ENCODE measurements at regions not wholly inside any gene's neighbourhood (a gene's known extent, or its start where the extent isn't known, plus 50 kb on each side); places are given as distances from the start of the nearest gene placed in this dataset.
"Not testable (repeated sequence)": the region's sequence is repeated elsewhere in the genome, so short reads cannot be mapped to it uniquely, and the experiment has no call there.

DNA sequence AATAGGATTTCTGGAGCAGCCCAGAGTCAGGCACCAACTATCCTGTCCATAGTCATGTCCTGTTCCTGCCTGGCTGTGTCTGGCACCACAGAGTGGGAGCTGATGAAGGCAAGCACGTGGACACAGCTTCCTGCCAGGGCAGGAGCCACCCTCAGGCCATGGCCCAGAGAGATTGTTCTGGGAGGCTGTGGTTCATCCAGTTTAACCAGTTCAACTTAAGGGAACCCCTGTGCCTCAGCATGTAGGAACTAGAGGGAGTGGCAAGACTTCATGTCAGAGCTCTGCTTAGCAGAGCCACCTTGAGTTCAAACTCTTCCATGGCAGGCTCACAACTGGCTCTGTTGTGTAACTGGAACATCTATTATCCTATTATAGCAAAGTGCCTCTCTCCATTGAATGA lies 73.2 kb upstream of the NCKAP5 start:
- no peak for DNase-seq (ENCODE audit: extremely low read depth, low read depth)
- no peak overlapping the region for H3K4me3 ChIP-seq (replicated peaks; ENCODE audit: low read depth, low read length)
- TF ChIP-seq, protein P1, sequence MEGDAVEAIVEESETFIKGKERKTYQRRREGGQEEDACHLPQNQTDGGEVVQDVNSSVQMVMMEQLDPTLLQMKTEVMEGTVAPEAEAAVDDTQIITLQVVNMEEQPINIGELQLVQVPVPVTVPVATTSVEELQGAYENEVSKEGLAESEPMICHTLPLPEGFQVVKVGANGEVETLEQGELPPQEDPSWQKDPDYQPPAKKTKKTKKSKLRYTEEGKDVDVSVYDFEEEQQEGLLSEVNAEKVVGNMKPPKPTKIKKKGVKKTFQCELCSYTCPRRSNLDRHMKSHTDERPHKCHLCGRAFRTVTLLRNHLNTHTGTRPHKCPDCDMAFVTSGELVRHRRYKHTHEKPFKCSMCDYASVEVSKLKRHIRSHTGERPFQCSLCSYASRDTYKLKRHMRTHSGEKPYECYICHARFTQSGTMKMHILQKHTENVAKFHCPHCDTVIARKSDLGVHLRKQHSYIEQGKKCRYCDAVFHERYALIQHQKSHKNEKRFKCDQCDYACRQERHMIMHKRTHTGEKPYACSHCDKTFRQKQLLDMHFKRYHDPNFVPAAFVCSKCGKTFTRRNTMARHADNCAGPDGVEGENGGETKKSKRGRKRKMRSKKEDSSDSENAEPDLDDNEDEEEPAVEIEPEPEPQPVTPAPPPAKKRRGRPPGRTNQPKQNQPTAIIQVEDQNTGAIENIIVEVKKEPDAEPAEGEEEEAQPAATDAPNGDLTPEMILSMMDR (IDR thresholded peaks at IDR 0.05; ENCODE audit: low read depth, low read length, missing control alignments) = no peak

GRCh38 chr2:133641942-133642725 lies 73.9 kb upstream of the NCKAP5 start:
- no peak for DNase-seq (ENCODE audit: extremely low read depth, low read depth)
- H3K4me3 ChIP-seq (replicated peaks; ENCODE audit: low read depth, low read length) = no peak overlapping the region
- TF ChIP-seq, protein P1 (IDR thresholded peaks at IDR 0.05; ENCODE audit: low read depth, low read length, missing control alignments) = no peak

DNA sequence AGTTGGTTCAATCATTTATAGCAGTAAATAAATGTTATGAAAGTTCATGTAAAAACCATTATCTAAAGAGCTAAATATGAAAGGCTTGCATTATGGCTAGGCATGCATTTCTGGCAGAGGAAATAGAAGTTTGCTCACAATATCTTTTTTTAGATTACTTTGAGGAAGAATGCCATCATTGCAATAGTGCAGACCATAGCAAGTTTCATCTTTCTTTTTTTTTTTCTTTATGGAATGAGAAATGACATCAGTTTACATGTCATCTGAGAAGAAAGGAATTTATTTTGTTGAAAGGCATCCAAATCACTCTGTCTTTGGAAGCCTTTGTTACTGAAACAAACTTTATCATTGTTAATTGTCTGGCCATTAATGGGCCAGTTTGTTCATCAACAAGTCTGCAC lies 74.5 kb upstream of the NCKAP5 start:
- TF ChIP-seq, protein P1 (IDR thresholded peaks at IDR 0.05; ENCODE audit: low read depth, low read length, missing control alignments) = no peak
- H3K4me3 ChIP-seq (replicated peaks; ENCODE audit: low read depth, low read length) = no peak overlapping the region
- no peak for DNase-seq (ENCODE audit: extremely low read depth, low read depth)

DNA sequence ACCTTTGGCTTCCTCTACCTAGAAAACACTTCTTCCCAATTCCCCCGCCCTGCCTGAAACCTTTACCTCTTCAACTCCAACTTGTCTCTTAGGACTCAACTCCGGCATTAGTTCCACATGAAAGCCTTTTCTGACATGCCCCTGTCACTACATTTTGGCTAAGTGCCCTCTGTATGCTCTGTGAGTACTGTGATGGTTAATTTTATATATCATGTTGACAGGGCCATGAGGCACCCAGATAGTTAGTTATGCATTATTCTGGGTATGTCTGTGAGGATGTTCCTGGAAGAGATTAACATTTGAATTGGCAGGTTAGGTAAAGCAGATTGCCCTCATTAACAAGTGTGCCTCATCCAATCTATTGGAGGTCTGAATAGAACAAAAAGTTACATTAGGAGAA lies 75.6 kb upstream of the NCKAP5 start:
- TF ChIP-seq, protein P1 (IDR thresholded peaks at IDR 0.05; ENCODE audit: low read depth, low read length, missing control alignments) = no peak
- DNase-seq (ENCODE audit: extremely low read depth, low read depth) = no peak
- no peak overlapping the region for H3K4me3 ChIP-seq (replicated peaks; ENCODE audit: low read depth, low read length)

DNA sequence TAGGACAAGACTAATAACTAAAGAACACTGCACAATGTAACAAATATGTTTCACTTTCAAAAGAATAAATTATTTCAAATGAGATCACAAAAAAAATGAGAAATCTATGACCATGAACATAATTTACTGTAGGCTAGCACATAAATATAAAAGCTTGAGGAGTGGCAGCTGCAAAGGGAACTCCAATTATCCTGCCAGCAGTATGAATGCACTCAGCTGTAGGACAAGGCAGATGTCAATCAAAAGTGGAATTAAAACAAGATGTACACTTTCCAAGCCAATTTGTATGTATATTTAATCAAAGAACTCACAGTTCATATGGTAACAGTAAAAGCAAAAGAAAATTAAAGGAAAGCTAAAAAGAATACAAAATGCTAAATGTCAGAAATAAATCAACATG lies 76.6 kb upstream of the NCKAP5 start:
- H3K4me3 ChIP-seq (replicated peaks; ENCODE audit: low read depth, low read length) = no peak overlapping the region
- TF ChIP-seq, protein P1 (IDR thresholded peaks at IDR 0.05; ENCODE audit: low read depth, low read length, missing control alignments) = no peak
- DNase-seq (ENCODE audit: extremely low read depth, low read depth) = no peak

DNA sequence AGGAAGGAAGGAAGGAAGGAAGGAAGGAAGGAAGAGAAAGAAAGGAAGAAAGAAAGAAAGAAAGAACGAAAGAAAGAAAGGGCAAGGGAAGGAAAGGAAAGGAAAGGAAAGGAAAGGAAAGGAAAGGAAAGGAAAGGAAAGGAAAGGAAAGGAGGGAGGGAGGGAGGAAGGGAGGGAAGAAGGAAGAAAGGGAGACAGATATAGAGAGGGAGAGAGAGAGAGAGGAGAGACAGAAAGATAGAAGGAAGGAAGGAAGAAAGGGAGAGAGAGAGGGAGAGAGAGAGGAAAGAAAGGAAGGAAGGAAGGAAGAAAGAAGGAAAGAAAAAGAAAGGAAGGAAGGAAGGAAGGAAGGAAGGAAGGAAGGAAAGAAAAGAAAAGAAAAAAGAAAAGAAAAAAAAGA lies 79.1 kb upstream of the NCKAP5 start:
- H3K4me3 ChIP-seq (replicated peaks; ENCODE audit: low read depth, low read length); DNase-seq (ENCODE audit: extremely low read depth, low read depth): not testable (repeated sequence)

DNA sequence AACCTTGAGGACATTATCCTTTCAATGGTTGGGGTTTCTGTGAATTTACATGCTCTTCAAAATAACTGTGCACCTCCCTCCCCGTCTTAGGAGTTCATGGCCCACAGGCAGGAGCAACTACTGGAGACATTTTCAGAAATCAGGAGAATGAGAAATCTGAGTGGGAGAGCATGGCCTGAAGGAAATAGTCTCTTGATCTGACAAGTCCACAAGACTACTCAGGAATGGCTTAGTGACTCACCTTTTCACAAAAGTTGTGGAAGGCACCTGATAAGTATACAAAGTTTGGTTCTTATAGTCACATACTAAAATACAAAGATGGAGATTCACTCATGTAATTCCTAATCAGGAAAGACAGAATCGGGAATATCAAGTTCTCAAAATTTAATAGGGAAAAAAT lies 83.6 kb upstream of the NCKAP5 start:
- no peak overlapping the region for H3K4me3 ChIP-seq (replicated peaks; ENCODE audit: low read depth, low read length)
- TF ChIP-seq, protein P1 (IDR thresholded peaks at IDR 0.05; ENCODE audit: low read depth, low read length, missing control alignments) = no peak
- DNase-seq (ENCODE audit: extremely low read depth, low read depth) = no peak

Measured in HFF-Myc (cell line).